ENCODE measurements at regions not wholly inside any gene's neighbourhood (a gene's known extent, or its start where the extent isn't known, plus 50 kb on each side); places are given as distances from the start of the nearest gene placed in this dataset.

DNA sequence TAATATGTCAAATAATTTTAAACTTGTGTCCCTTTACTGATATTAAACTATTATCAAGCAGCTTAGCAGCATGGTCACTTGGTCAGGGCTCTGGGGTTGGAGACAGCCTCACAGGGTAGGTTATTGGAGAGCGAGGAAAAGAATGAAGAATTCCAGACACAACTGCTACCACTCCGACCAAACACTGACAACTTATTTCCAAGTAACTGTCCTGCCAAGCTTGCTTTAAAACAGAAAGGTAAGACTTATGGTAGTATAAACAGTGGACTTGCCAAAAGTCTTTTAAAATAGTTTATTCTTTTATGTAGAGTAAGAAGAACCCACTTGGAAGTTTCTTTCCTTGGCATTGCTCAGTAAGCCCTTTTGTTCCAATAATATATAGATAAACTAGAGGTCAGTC, 364.1 kb downstream of the DEPDC1B start:
- no peaks in the 10 kb centered on the region for H3K36me3 ChIP-seq (ENCODE audit: control insufficient read depth in 2 of 2, insufficient read depth in 2 of 2, low read length in 2 of 2)
- no peak overlapping the region for H3K9ac ChIP-seq (ENCODE audit: low read depth in 1 of 2, low read length in 2 of 2)
- H3K4me1 ChIP-seq (ENCODE audit: control insufficient read depth in 2 of 2, insufficient read depth in 2 of 2, low read length in 2 of 2): no peaks in the 10 kb centered on the region
- H3K27me3 ChIP-seq (ENCODE audit: control insufficient read depth in 2 of 2, insufficient read depth in 2 of 2, low read length in 2 of 2): no peaks in the 10 kb centered on the region
- H3K4me3 ChIP-seq (ENCODE audit: low read length in 2 of 2): no peak overlapping the region
- no peak overlapping the region for H3K27ac ChIP-seq (ENCODE audit: low read depth in 2 of 2, low read length in 2 of 2)
- no peaks in the 10 kb centered on the region for H3K9me3 ChIP-seq (ENCODE audit: control insufficient read depth in 2 of 2, low read length in 2 of 2)

DNA sequence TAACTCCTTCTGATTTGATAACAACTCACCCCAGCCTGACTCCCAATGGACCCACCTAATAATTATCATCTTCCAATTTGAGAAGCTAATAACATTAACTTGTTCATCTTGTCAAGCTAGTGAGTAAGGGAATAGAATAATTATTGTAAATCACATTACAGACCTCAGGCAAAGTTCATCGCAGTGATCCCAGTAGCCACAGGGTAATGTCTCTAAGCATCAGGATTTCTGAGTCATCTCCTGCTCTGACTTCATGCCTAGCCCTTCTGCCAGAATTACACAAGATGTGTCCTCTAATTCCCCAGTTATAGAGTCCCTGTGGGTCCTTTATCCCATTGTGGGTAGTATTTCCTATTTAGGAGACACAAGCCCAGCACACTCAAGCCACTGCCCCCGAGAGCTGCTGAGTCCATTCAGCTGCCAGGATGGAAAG, 365.7 kb downstream of the DEPDC1B start:
- Histone ChIP-seq H3K4me3 (ENCODE audit: low read length in 2 of 2) (no peak overlapping the region), H3K36me3 (ENCODE audit: control insufficient read depth in 2 of 2, insufficient read depth in 2 of 2, low read length in 2 of 2) (no peaks in the 10 kb centered on the region), H3K4me1 (ENCODE audit: control insufficient read depth in 2 of 2, insufficient read depth in 2 of 2, low read length in 2 of 2) (no peaks in the 10 kb centered on the region), H3K27ac (ENCODE audit: low read depth in 2 of 2, low read length in 2 of 2) (no peak overlapping the region), H3K9me3 (ENCODE audit: control insufficient read depth in 2 of 2, low read length in 2 of 2) (no peaks in the 10 kb centered on the region), H3K27me3 (ENCODE audit: control insufficient read depth in 2 of 2, insufficient read depth in 2 of 2, low read length in 2 of 2) (no peaks in the 10 kb centered on the region), H3K9ac (ENCODE audit: low read depth in 1 of 2, low read length in 2 of 2) (no peak overlapping the region)

DNA sequence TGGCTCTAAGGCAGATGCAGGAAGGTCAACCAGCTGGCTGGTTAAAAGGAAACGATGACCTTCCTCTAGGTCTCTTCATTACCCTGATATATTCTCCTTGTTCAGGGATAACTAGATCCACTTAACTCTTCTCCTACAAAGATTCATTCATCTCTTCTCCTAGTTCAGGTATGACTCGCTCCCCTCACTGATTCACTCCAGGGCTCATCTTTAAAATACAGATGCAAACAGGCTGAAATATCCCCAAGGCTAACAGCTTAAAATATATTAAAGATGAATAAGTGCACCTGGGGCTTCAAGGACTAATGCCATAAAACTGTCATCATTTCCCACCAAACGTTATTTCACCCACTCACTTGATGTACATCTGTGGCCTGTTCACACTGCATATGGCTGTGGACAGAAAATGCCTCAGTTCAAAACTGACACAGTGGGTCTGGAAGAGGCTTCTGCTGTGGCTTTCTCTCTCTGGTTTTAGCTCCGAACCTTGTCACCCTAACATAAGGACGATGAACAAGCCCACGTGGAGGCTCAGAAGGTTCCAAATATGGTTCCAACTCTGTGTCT, 366.9 kb downstream of the DEPDC1B start:
- Histone ChIP-seq H3K9ac (ENCODE audit: low read depth in 1 of 2, low read length in 2 of 2) (no peak overlapping the region), H3K4me1 (ENCODE audit: control insufficient read depth in 2 of 2, insufficient read depth in 2 of 2, low read length in 2 of 2) (no peaks in the 10 kb centered on the region), H3K4me3 (ENCODE audit: low read length in 2 of 2) (no peak overlapping the region), H3K27me3 (ENCODE audit: control insufficient read depth in 2 of 2, insufficient read depth in 2 of 2, low read length in 2 of 2) (no peaks in the 10 kb centered on the region), H3K27ac (ENCODE audit: low read depth in 2 of 2, low read length in 2 of 2) (no peak overlapping the region), H3K36me3 (ENCODE audit: control insufficient read depth in 2 of 2, insufficient read depth in 2 of 2, low read length in 2 of 2) (no peaks in the 10 kb centered on the region), H3K9me3 (ENCODE audit: control insufficient read depth in 2 of 2, low read length in 2 of 2) (no peaks in the 10 kb centered on the region)

DNA sequence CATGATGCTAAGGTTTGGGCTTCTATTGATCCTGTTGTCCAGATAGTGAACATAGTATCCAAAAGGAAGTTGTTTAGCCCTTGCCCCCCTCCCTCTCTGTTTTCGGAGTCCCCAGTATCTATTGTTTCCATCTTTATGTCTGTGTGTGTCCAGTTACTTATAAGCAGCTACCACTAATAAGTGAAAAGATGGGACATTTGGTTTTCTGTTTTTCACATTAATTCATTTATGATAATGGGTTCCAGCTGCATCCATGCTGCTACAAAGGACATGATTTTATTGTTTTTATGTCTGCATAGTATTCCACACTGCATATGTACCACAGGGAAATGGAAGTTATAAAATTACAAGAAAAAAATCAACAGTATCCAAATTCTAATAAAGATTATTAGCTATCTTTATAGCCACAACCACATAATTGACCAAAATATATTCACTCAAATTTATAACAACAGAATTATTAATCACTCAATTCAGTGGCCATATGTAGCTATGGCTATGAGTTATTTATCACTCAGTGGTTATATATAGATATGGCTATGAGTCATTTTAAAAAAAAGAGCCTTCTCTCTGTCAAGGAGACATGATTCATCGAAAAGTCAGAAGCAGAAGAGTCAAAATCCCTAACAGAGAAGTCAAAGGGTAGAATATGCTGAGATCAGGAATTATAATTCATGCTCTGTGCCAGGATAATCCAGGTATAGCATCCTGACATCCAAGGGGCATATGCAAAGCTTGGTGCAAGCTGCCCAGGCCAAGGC, 367.5 kb downstream of the DEPDC1B start:
- no peaks in the 10 kb centered on the region for H3K9me3 ChIP-seq (ENCODE audit: control insufficient read depth in 2 of 2, low read length in 2 of 2)
- H3K4me1 ChIP-seq (ENCODE audit: control insufficient read depth in 2 of 2, insufficient read depth in 2 of 2, low read length in 2 of 2): no peaks in the 10 kb centered on the region
- no peaks in the 10 kb centered on the region for H3K27me3 ChIP-seq (ENCODE audit: control insufficient read depth in 2 of 2, insufficient read depth in 2 of 2, low read length in 2 of 2)
- no peak overlapping the region for H3K9ac ChIP-seq (ENCODE audit: low read depth in 1 of 2, low read length in 2 of 2)
- no peaks in the 10 kb centered on the region for H3K36me3 ChIP-seq (ENCODE audit: control insufficient read depth in 2 of 2, insufficient read depth in 2 of 2, low read length in 2 of 2)
- no peak overlapping the region for H3K27ac ChIP-seq (ENCODE audit: low read depth in 2 of 2, low read length in 2 of 2)
- no peak overlapping the region for H3K4me3 ChIP-seq (ENCODE audit: low read length in 2 of 2)

DNA sequence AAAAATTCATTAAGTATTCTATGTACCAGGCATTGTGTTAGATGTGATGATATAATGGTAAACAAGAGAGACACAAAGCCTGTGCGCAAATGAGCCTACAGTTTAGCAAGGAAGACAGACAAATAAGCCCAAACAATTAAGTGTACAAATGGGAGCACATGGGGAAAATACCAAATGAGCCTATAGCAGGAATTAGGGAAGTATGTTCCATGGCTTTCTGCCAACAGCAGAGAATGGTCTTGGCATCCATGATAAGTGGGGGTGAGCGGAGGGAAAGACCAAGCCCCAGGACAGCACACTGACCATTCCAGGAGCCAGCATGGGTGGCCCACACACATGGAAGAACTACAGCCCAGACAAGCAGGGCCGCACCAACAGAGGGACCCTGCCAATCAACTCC, 369.7 kb downstream of the DEPDC1B start:
- H3K27ac ChIP-seq (ENCODE audit: low read depth in 2 of 2, low read length in 2 of 2): no peak overlapping the region
- no peak overlapping the region for H3K9ac ChIP-seq (ENCODE audit: low read depth in 1 of 2, low read length in 2 of 2)
- H3K36me3 ChIP-seq (ENCODE audit: control insufficient read depth in 2 of 2, insufficient read depth in 2 of 2, low read length in 2 of 2): no peaks in the 10 kb centered on the region
- no peak overlapping the region for H3K4me3 ChIP-seq (ENCODE audit: low read length in 2 of 2)
- H3K4me1 ChIP-seq (ENCODE audit: control insufficient read depth in 2 of 2, insufficient read depth in 2 of 2, low read length in 2 of 2): no peaks in the 10 kb centered on the region
- H3K27me3 ChIP-seq (ENCODE audit: control insufficient read depth in 2 of 2, insufficient read depth in 2 of 2, low read length in 2 of 2): no peaks in the 10 kb centered on the region
- H3K9me3 ChIP-seq (ENCODE audit: control insufficient read depth in 2 of 2, low read length in 2 of 2): no peaks in the 10 kb centered on the region

DNA sequence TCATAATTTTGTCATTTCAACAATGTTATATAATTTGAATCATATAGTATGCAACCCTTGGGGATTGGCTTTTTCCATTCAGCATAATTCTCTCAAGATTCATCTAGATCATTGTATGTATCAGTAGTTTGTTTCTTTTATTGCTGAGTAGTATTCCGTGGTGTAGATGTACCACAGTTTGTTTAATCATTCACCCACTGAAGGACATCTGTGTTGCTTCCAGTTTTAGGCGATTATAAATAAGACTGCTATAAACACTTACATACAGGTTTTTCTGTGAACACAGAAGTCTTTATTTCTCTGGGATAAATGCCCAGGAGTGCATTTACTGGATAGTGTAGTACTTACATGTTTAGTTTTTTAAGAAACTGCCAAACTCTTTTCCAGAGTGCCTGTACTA, 374.1 kb downstream of the DEPDC1B start:
- no peaks in the 10 kb centered on the region for H3K4me1 ChIP-seq (ENCODE audit: control insufficient read depth in 2 of 2, insufficient read depth in 2 of 2, low read length in 2 of 2)
- no peaks in the 10 kb centered on the region for H3K9me3 ChIP-seq (ENCODE audit: control insufficient read depth in 2 of 2, low read length in 2 of 2)
- H3K9ac ChIP-seq (ENCODE audit: low read depth in 1 of 2, low read length in 2 of 2): no peak overlapping the region
- H3K36me3 ChIP-seq (ENCODE audit: control insufficient read depth in 2 of 2, insufficient read depth in 2 of 2, low read length in 2 of 2): no peaks in the 10 kb centered on the region
- no peak overlapping the region for H3K27ac ChIP-seq (ENCODE audit: low read depth in 2 of 2, low read length in 2 of 2)
- no peaks in the 10 kb centered on the region for H3K27me3 ChIP-seq (ENCODE audit: control insufficient read depth in 2 of 2, insufficient read depth in 2 of 2, low read length in 2 of 2)
- H3K4me3 ChIP-seq (ENCODE audit: low read length in 2 of 2): no peak overlapping the region

DNA sequence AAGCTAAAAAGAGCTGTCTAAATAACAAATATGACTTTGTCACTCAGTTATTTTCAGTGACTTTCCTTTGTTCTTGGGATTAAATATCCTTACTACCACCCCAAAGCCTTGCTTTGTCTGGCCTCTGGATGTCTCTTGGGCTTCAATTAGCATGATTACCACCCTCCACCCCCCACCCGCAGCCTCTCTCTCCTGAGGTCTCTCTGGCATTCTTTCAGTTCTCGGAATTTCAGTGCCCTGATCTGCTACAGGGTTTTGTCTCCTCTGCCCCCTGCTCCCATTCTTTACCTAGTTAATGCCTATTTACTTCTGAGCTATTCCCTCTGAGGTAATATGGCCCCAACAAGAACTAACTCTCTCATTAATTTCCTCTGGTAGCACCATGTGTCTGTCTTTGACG, 376.4 kb downstream of the DEPDC1B start:
- Histone ChIP-seq H3K9ac (ENCODE audit: low read depth in 1 of 2, low read length in 2 of 2) (no peak overlapping the region), H3K36me3 (ENCODE audit: control insufficient read depth in 2 of 2, insufficient read depth in 2 of 2, low read length in 2 of 2) (no peaks in the 10 kb centered on the region), H3K9me3 (ENCODE audit: control insufficient read depth in 2 of 2, low read length in 2 of 2) (no peaks in the 10 kb centered on the region), H3K4me3 (ENCODE audit: low read length in 2 of 2) (no peak overlapping the region), H3K27ac (ENCODE audit: low read depth in 2 of 2, low read length in 2 of 2) (no peak overlapping the region), H3K27me3 (ENCODE audit: control insufficient read depth in 2 of 2, insufficient read depth in 2 of 2, low read length in 2 of 2) (no peaks in the 10 kb centered on the region), H3K4me1 (ENCODE audit: control insufficient read depth in 2 of 2, insufficient read depth in 2 of 2, low read length in 2 of 2) (no peaks in the 10 kb centered on the region)

DNA sequence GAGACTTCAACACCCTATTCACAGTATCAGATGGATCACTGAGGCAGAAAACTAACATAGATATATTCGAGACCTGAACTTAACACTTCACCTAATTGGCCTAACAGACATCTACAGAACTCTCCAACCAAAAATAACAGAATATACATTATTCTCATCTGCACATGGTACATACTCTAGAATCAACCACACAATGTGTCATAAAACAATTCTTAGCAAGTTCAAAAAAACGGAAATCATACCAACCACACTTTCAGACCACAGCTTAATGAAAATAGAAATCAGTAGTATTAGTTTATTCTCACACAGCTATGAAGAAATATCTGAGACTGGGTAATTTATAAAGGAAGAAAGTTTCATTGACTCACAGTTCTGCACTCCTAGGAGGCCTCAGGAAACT, 387.9 kb downstream of the DEPDC1B start:
- H3K9ac ChIP-seq (ENCODE audit: low read depth in 1 of 2, low read length in 2 of 2): no peak overlapping the region
- H3K27ac ChIP-seq (ENCODE audit: low read depth in 2 of 2, low read length in 2 of 2): no peak overlapping the region
- H3K27me3 ChIP-seq (ENCODE audit: control insufficient read depth in 2 of 2, insufficient read depth in 2 of 2, low read length in 2 of 2): no peaks in the 10 kb centered on the region
- H3K9me3 ChIP-seq (ENCODE audit: control insufficient read depth in 2 of 2, low read length in 2 of 2): no peaks in the 10 kb centered on the region
- H3K4me3 ChIP-seq (ENCODE audit: low read length in 2 of 2): no peak overlapping the region
- no peaks in the 10 kb centered on the region for H3K36me3 ChIP-seq (ENCODE audit: control insufficient read depth in 2 of 2, insufficient read depth in 2 of 2, low read length in 2 of 2)
- no peaks in the 10 kb centered on the region for H3K4me1 ChIP-seq (ENCODE audit: control insufficient read depth in 2 of 2, insufficient read depth in 2 of 2, low read length in 2 of 2)

DNA sequence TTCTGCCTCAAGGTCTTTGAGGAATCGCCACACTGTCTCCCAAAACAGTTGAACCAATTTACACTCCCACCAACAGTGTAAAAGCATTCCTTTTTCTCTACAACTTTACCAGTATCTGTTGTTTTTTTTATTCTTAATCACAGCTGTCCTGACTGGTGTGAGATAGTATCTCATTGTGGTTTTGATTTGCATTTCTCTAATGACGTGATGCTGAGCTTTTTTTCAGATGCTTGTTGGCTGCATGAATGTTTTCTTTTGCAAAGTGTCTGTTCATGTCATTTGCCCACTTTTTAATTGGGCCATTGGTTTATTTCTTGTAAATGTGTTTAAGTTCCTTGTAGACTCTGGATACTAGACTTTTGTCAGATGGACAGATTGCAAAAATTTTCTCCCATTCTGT, 400.0 kb downstream of the DEPDC1B start:
- Histone ChIP-seq H3K9ac (ENCODE audit: low read depth in 1 of 2, low read length in 2 of 2) (no peak overlapping the region), H3K36me3 (ENCODE audit: control insufficient read depth in 2 of 2, insufficient read depth in 2 of 2, low read length in 2 of 2) (no peaks in the 10 kb centered on the region), H3K4me3 (ENCODE audit: low read length in 2 of 2) (no peak overlapping the region), H3K4me1 (ENCODE audit: control insufficient read depth in 2 of 2, insufficient read depth in 2 of 2, low read length in 2 of 2) (no peaks in the 10 kb centered on the region), H3K27ac (ENCODE audit: low read depth in 2 of 2, low read length in 2 of 2) (no peak overlapping the region), H3K9me3 (ENCODE audit: control insufficient read depth in 2 of 2, low read length in 2 of 2) (no peaks in the 10 kb centered on the region), H3K27me3 (ENCODE audit: control insufficient read depth in 2 of 2, insufficient read depth in 2 of 2, low read length in 2 of 2) (no peaks in the 10 kb centered on the region)

DNA sequence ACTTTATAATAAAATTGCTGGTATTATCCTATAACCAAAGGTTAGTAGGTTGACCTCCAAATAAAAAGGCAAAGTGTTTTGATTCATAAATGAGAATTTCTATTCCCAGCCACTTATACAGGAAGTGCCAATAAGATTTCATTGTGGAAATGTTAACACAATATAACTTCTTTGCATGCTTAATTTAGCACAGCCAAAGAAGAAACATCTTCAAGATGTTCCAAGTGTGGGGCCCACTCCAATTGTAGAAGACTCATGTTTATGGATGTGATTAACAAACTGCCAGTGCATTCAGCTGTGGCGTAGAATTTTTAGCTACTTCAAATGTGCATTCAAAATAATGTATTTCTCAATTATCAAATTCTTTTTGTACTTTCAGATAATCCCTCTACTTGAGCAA, 402.3 kb downstream of the DEPDC1B start:
- no peaks in the 10 kb centered on the region for H3K36me3 ChIP-seq (ENCODE audit: control insufficient read depth in 2 of 2, insufficient read depth in 2 of 2, low read length in 2 of 2)
- H3K9me3 ChIP-seq (ENCODE audit: control insufficient read depth in 2 of 2, low read length in 2 of 2): no peaks in the 10 kb centered on the region
- no peak overlapping the region for H3K4me3 ChIP-seq (ENCODE audit: low read length in 2 of 2)
- no peak overlapping the region for H3K27ac ChIP-seq (ENCODE audit: low read depth in 2 of 2, low read length in 2 of 2)
- no peaks in the 10 kb centered on the region for H3K4me1 ChIP-seq (ENCODE audit: control insufficient read depth in 2 of 2, insufficient read depth in 2 of 2, low read length in 2 of 2)
- H3K9ac ChIP-seq (ENCODE audit: low read depth in 1 of 2, low read length in 2 of 2): no peak overlapping the region
- no peaks in the 10 kb centered on the region for H3K27me3 ChIP-seq (ENCODE audit: control insufficient read depth in 2 of 2, insufficient read depth in 2 of 2, low read length in 2 of 2)
